ENCODE measurements at regions not wholly inside any gene's neighbourhood (a gene's known extent, or its start where the extent isn't known, plus 50 kb on each side); places are given as distances from the start of the nearest gene placed in this dataset.

GRCh38 chr13:65378943-65379519 lies 1851.1 kb downstream of the PCDH9 start:
- POLR2A ChIA-PET: no interaction called here
- H4K20me1 ChIP-seq (ENCODE audit: insufficient read depth, low read length): no peaks in the 10 kb centered on the region
- intact Hi-C loops (cut with micrococcal nuclease; ENCODE audit: unreplicated experiment): no loop called here
- no peaks in the 10 kb centered on the region for H3K79me2 ChIP-seq (ENCODE audit: insufficient read depth, low read length)
- no peak for FAIRE-seq
- WGBS (ENCODE audit: low lambda C conversion rate): 26% methylated on average over 3 of the region's 3 CpGs
- DNase-seq (ENCODE audit: low spot score): no peak
- ATAC-seq: no peak
- no peaks in the 10 kb centered on the region for H3K36me3 ChIP-seq (replicated peaks in 1 of 2; ENCODE audit: control insufficient read depth in 1 of 2, insufficient read depth in 2 of 2, low read length in 2 of 2)
- no peak overlapping the region for H3K27ac ChIP-seq (ENCODE audit: extremely low read length, insufficient read depth, low read length)
- no peak overlapping the region for H3K4me2 ChIP-seq (ENCODE audit: low read depth, low read length)
- H3K27me3 ChIP-seq (ENCODE audit: control insufficient read depth in 1 of 2, insufficient read depth in 2 of 2, low read length in 2 of 2): no peaks in the 10 kb centered on the region; a peak in 1 of 5 replicates
- H3K9ac ChIP-seq (ENCODE audit: insufficient read depth, low read depth, low read length): no peak overlapping the region
- no TSS peak for BruUV-seq (replicated peaks)
- peaks cover 45% of the 10 kb centered on the region for H3K9me3 ChIP-seq (ENCODE audit: low read length)
- in situ Hi-C loops (cut with HindIII; ENCODE audit: extremely low pct_ligation_motif_present, low pct_unique_long_range_greater_than_20kb): no loop called here
- no peaks in the 10 kb centered on the region for H3K4me1 ChIP-seq (ENCODE audit: insufficient read depth, low read length)
- no peak overlapping the region for H2AFZ ChIP-seq (ENCODE audit: low read length)
- no peak overlapping the region for H3K4me3 ChIP-seq (replicated peaks in 1 of 3; ENCODE audit: insufficient read depth in 1 of 3, low read depth in 2 of 3, low read length in 3 of 3)
- CTCF ChIA-PET (ENCODE audit: low intra/inter-chr PET ratio, low total read pairs): no interaction called here
- TF ChIP-seq HOXD1 (CRISPR knock-in tag; IDR thresholded peaks at IDR 0.05): no peak
- peak; percentile 99 for TF ChIP-seq ZNF317 (CRISPR knock-in tag; IDR thresholded peaks at IDR 0.05)

GRCh38 chr13:65378484-65378883 lies 1851.7 kb downstream of the PCDH9 start:
- ChIA-PET CTCF (ENCODE audit: low intra/inter-chr PET ratio, low total read pairs) (no interaction called here), POLR2A (no interaction called here)
- H2AFZ ChIP-seq (ENCODE audit: low read length): no peak overlapping the region
- no peaks in the 10 kb centered on the region for H3K36me3 ChIP-seq (replicated peaks in 1 of 2; ENCODE audit: control insufficient read depth in 1 of 2, insufficient read depth in 2 of 2, low read length in 2 of 2)
- DNase-seq (ENCODE audit: low spot score) (no peak), FAIRE-seq (no peak), ATAC-seq (no peak)
- H3K27ac ChIP-seq (ENCODE audit: extremely low read length, insufficient read depth, low read length): no peak overlapping the region
- no peaks in the 10 kb centered on the region for H4K20me1 ChIP-seq (ENCODE audit: insufficient read depth, low read length)
- BruUV-seq (replicated peaks): no TSS peak
- H3K4me2 ChIP-seq (ENCODE audit: low read depth, low read length): no peak overlapping the region
- H3K4me3 ChIP-seq (replicated peaks in 1 of 3; ENCODE audit: insufficient read depth in 1 of 3, low read depth in 2 of 3, low read length in 3 of 3): no peak overlapping the region
- no peak for TF ChIP-seq KMT2A (CRISPR knock-in tag; IDR thresholded peaks at IDR 0.05)
- no peak for TF ChIP-seq ZNF678 (CRISPR knock-in tag; IDR thresholded peaks at IDR 0.05)
- no peaks in the 10 kb centered on the region for H3K4me1 ChIP-seq (ENCODE audit: insufficient read depth, low read length)
- in situ Hi-C loops (cut with HindIII; ENCODE audit: extremely low pct_ligation_motif_present, low pct_unique_long_range_greater_than_20kb): no loop called here
- H3K79me2 ChIP-seq (ENCODE audit: insufficient read depth, low read length): no peaks in the 10 kb centered on the region
- no peak overlapping the region for H3K9ac ChIP-seq (ENCODE audit: insufficient read depth, low read depth, low read length)
- WGBS (ENCODE audit: low lambda C conversion rate): 0% methylated on average over 1 of the region's 1 CpG
- H3K9me3 ChIP-seq (ENCODE audit: low read length): peaks cover 45% of the 10 kb centered on the region
- H3K27me3 ChIP-seq (ENCODE audit: control insufficient read depth in 1 of 2, insufficient read depth in 2 of 2, low read length in 2 of 2): no peaks in the 10 kb centered on the region; a peak in 1 of 5 replicates
- intact Hi-C loops (cut with micrococcal nuclease; ENCODE audit: unreplicated experiment): no loop called here
